ENCODE measurements at regions not wholly inside any gene's neighbourhood (a gene's known extent, or its start where the extent isn't known, plus 50 kb on each side); places are given as distances from the start of the nearest gene placed in this dataset.
A peak's percentile ranks its signal among the peaks of the same experiment; 100 is the strongest.
"Not testable (repeated sequence)": the region's sequence is repeated elsewhere in the genome, so short reads cannot be mapped to it uniquely, and the experiment has no call there.

- DNase-seq: no peak
Measured at GRCh38 chr20:26218301-26218700, 521.6 kb upstream of the ZNF337 start.

- DNase-seq: no peak
Measured at GRCh38 chr20:26216025-26216424, 519.4 kb upstream of the ZNF337 start.

GRCh38 chr20:26214991-26215390 lies 518.3 kb upstream of the ZNF337 start:
- no peak for DNase-seq

GRCh38 chr20:26209171-26209941 lies 512.7 kb upstream of the ZNF337 start:
- peak in 2 of 56 donors; percentile 69 to 95 for DNase-seq

- DNase-seq: no peak
Measured at GRCh38 chr20:26208296-26209091, 511.8 kb upstream of the ZNF337 start.

- not testable (repeated sequence) for DNase-seq
Measured at GRCh38 chr20:26207967-26208295, 511.3 kb upstream of the ZNF337 start.

- no peak for DNase-seq
Measured at GRCh38 chr20:26207237-26207966, 510.7 kb upstream of the ZNF337 start.

- no peak for DNase-seq
Measured at GRCh38 chr20:26205350-26205749, 508.7 kb upstream of the ZNF337 start.

- DNase-seq: not testable (repeated sequence)
Measured at GRCh38 chr20:26201026-26201425, 504.4 kb upstream of the ZNF337 start.

- not testable (repeated sequence) for DNase-seq
Measured at GRCh38 chr20:26187329-26187728, 490.7 kb upstream of the ZNF337 start.

- DNase-seq: not testable (repeated sequence)
Measured at GRCh38 chr20:26183720-26184119, 487.1 kb upstream of the ZNF337 start.

GRCh38 chr20:26181364-26181763 lies 484.7 kb upstream of the ZNF337 start:
- DNase-seq: not testable (repeated sequence)

GRCh38 chr20:26171875-26172274 lies 475.2 kb upstream of the ZNF337 start:
- DNase-seq: peak in 5 of 56 donors; percentile 2 to 12 (median 7)

- DNase-seq: no peak
Measured at GRCh38 chr20:26169506-26169905, 472.9 kb upstream of the ZNF337 start.

- no peak for DNase-seq
Measured at GRCh38 chr20:26167499-26167898, 470.8 kb upstream of the ZNF337 start.

GRCh38 chr20:26163890-26164289 lies 467.2 kb upstream of the ZNF337 start:
- DNase-seq: no peak

GRCh38 chr20:26163151-26163550 lies 466.5 kb upstream of the ZNF337 start:
- DNase-seq: not testable (repeated sequence)

GRCh38 chr20:26161741-26162140 lies 465.1 kb upstream of the ZNF337 start:
- not testable (repeated sequence) for DNase-seq

GRCh38 chr20:26160916-26161315 lies 464.3 kb upstream of the ZNF337 start:
- DNase-seq: not testable (repeated sequence)

GRCh38 chr20:26154224-26154623 lies 457.6 kb upstream of the ZNF337 start:
- DNase-seq: no peak

- DNase-seq: no peak
Measured at GRCh38 chr20:26135325-26136110, 438.9 kb upstream of the ZNF337 start.

Data from nucleus accumbens (tissue), 56 donors.